WTC11 (cell line): ENCODE measurements at regions not wholly inside any gene's neighbourhood (a gene's known extent, or its start where the extent isn't known, plus 50 kb on each side); places are given as distances from the start of the nearest gene placed in this dataset.

Experiments
- ATAC-seq: fragments of 200-7000 bp; cut with Tn5 transposase; 2 replicates; pipeline ENCODE4 v1.10.0; 2021; ENCODE audit warnings: mild to moderate bottlenecking, moderate library complexity
- CTCF ChIA-PET: fragments of 300-600 bp; sonication (Branson Sonifier 250); formaldehyde crosslinking; loops from one replicate; lab custom pipeline; 2021; ENCODE audit warnings: antibody characterized with exemption; lab: Charles Lee
- POLR2A ChIA-PET: fragments of 350-600 bp; sonication (Branson Sonifier 250); formaldehyde crosslinking; loops from one replicate; lab custom pipeline; 2021; ENCODE audit warnings: antibody characterized with exemption; lab: Charles Lee
- DNase-seq: peaks from one replicate; pipeline ENCODE4 v3.0.0; 2021; ENCODE audit warnings: low spot score
- H3K27ac Mint-ChIP-seq: 2 replicates; pipeline ENCODE4 v1.8.0; 2021; ENCODE audit warnings: mixed read lengths
- H3K27me3 Mint-ChIP-seq: 2 replicates; pipeline ENCODE4 v1.8.0; 2021; ENCODE audit warnings: low read depth, mild to moderate bottlenecking, moderate library complexity, mixed read lengths
- H3K36me3 Mint-ChIP-seq: 2 replicates; pipeline ENCODE4 v1.8.0; 2021; ENCODE audit warnings: mixed read lengths
- H3K4me1 Mint-ChIP-seq: 2 replicates; pipeline ENCODE4 v1.8.0; 2022; ENCODE audit warnings: mixed read lengths
- H3K4me3 Mint-ChIP-seq: 2 replicates; pipeline ENCODE4 v1.8.0; 2021; ENCODE audit warnings: mild to moderate bottlenecking, moderate library complexity, mixed read lengths
- H3K9me3 Mint-ChIP-seq: 2 replicates; pipeline ENCODE4 v1.8.0; 2021; ENCODE audit warnings: mixed read lengths
- ARID4B ChIP-seq: sonication (generic); formaldehyde crosslinking; IDR thresholded peaks from 2 replicates; pipeline ENCODE4 v1.8.0; 2023; ENCODE audit warnings: missing genetic modification reagents, mild to moderate bottlenecking, borderline replicate concordance
- ATF3 ChIP-seq: sonication (generic); formaldehyde crosslinking; conservative IDR thresholded peaks from 2 replicates; pipeline ENCODE4 v1.8.1; 2022; ENCODE audit warnings: mild to moderate bottlenecking, missing genetic modification reagents
- CBFB ChIP-seq: sonication (generic); formaldehyde crosslinking; IDR thresholded peaks from 2 replicates; pipeline ENCODE4 v1.8.1; 2022; ENCODE audit warnings: mild to moderate bottlenecking, low read depth, missing genetic modification reagents
- CDX4 ChIP-seq: fragments of 250-450 bp; sonication (Bioruptor Pico); IDR thresholded peaks from 2 replicates; pipeline ENCODE4 v1.9.0; 2021; ENCODE audit warnings: moderate library complexity, mild to moderate bottlenecking, inconsistent platforms, borderline replicate concordance
- ELF4 ChIP-seq: sonication (generic); formaldehyde crosslinking; IDR thresholded peaks from 2 replicates; pipeline ENCODE4 v1.8.1; 2022; ENCODE audit warnings: low read depth, mild to moderate bottlenecking, moderate library complexity, missing genetic modification reagents
- ESRRA ChIP-seq: sonication (generic); formaldehyde crosslinking; IDR thresholded peaks from 2 replicates; pipeline ENCODE4 v1.8.1; 2022; ENCODE audit warnings: mild to moderate bottlenecking, missing genetic modification reagents, borderline replicate concordance
- OVOL2 ChIP-seq: fragments of 250-450 bp; sonication (Bioruptor Pico); IDR thresholded peaks from 2 replicates; pipeline ENCODE4 v1.9.0; 2021; ENCODE audit warnings: mild to moderate bottlenecking, borderline replicate concordance
- SP1 ChIP-seq: sonication (generic); formaldehyde crosslinking; conservative IDR thresholded peaks from 2 replicates; pipeline ENCODE4 v1.8.1; 2022; ENCODE audit warnings: missing genetic modification reagents
- ZMAT4 ChIP-seq: fragments of 250-450 bp; sonication (Bioruptor Pico); IDR thresholded peaks from 2 replicates; pipeline ENCODE4 v1.9.0; 2021; ENCODE audit warnings: mild to moderate bottlenecking
- ZNF232 ChIP-seq: sonication (generic); formaldehyde crosslinking; IDR thresholded peaks from 2 replicates; pipeline ENCODE4 v1.8.0; 2022; ENCODE audit warnings: mild to moderate bottlenecking, missing genetic modification reagents
- TF ChIP-seq, protein P1 (sequence below): sonication (generic); formaldehyde crosslinking; IDR thresholded peaks from 2 replicates; pipeline ENCODE4 v1.8.1; 2023; ENCODE audit warnings: mild to moderate bottlenecking, moderate library complexity, missing genetic modification reagents

DNA sequence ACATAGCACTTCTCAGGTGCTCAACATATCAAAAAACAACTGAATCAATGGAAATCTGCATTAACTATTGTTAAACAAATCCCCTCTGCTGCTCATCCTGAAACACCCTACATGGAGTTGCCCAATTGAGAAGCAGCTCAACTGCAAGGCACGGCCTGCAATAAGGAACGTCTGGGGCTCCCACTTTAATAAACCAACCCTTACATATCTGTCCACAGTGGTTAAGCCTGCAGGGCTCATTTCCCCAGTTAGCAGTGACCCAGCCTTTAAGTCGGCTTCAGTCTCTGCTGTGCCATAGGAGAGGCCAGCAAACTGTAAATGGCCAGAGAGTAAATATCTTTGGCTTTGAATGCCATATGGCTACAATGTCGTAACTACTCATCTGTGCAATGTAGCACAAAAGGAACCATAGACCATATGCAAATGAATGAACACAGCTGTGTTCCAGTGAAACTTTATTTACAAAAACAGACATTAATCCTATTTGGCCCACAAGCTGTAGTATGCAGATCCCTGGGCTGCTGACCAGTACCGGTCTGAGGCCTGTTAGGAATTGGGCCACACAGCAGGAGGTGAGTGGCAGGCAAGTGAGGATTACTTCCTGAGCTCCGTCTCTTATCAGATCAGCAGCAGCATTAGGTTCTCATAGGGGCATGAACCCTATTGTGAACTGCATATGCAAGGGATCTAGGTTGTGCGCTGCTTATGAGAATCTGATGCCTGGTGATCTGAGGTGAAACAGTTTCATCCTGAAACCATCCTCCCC lies 522.7 kb upstream of the CDH4 start (continued):
- TF ChIP-seq OVOL2 (CRISPR knock-in tag) (no peak), ZMAT4 (CRISPR knock-in tag) (no peak), SP1 (CRISPR knock-in tag) (no peak), ARID4B (CRISPR knock-in tag) (no peak), ATF3 (CRISPR knock-in tag) (no peak)
- TF ChIP-seq, all 79 proteins: peak for 0

- no peak for DNase-seq
- peaks cover 42% of the 10 kb centered on the region for H3K4me1 Mint-ChIP-seq
- H3K27me3 Mint-ChIP-seq, result peaks cover 11% of the 10 kb centered on the region; the same call in 1 of the 2 replicates
- no peak for TF ChIP-seq ZMAT4 (CRISPR knock-in tag)
- no peak for TF ChIP-seq ZNF232
- TF ChIP-seq ELF4 (CRISPR knock-in tag), result no peak
- ChIA-PET POLR2A (no interaction called here), CTCF (interaction anchor here (3.3 kb wide), 1 partner anchor 13 kb away, joined by 13 read pairs; no protein-coding TSS in a partner anchor)
- peaks cover 41% of the 10 kb centered on the region for H3K9me3 Mint-ChIP-seq
- H3K4me3 Mint-ChIP-seq, result no peak overlapping the region
- ATAC-seq, result no peak
- H3K36me3 Mint-ChIP-seq, result peaks cover 18% of the 10 kb centered on the region
- H3K27ac Mint-ChIP-seq, result no peak overlapping the region
Measured at GRCh38 chr20:60732322-60732721, 519.7 kb upstream of the CDH4 start.

- Mint-ChIP-seq H3K4me1 (peaks cover 35% of the 10 kb centered on the region), H3K27me3 (peaks cover 13% of the 10 kb centered on the region), H3K27ac (no peak overlapping the region), H3K36me3 (peaks cover 24% of the 10 kb centered on the region), H3K4me3 (no peak overlapping the region), H3K9me3 (peaks cover 28% of the 10 kb centered on the region)
- no peak for ATAC-seq
- CTCF ChIA-PET, result no interaction called here
- TF ChIP-seq ESRRA (CRISPR knock-in tag) (no peak), CDX4 (CRISPR knock-in tag) (no peak), ZMAT4 (CRISPR knock-in tag) (no peak), CBFB (CRISPR knock-in tag) (no peak)
- TF ChIP-seq, protein P1, sequence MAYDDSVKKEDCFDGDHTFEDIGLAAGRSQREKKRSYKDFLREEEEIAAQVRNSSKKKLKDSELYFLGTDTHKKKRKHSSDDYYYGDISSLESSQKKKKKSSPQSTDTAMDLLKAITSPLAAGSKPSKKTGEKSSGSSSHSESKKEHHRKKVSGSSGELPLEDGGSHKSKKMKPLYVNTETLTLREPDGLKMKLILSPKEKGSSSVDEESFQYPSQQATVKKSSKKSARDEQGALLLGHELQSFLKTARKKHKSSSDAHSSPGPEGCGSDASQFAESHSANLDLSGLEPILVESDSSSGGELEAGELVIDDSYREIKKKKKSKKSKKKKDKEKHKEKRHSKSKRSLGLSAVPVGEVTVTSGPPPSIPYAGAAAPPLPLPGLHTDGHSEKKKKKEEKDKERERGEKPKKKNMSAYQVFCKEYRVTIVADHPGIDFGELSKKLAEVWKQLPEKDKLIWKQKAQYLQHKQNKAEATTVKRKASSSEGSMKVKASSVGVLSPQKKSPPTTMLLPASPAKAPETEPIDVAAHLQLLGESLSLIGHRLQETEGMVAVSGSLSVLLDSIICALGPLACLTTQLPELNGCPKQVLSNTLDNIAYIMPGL (CRISPR knock-in tag), result no peak
- DNase-seq, result no peak
- POLR2A ChIA-PET, result no interaction called here
Measured at GRCh38 chr20:60748086-60748485, 504.0 kb upstream of the CDH4 start.
